GM18861 (cell line): ENCODE measurements at regions not wholly inside any gene's neighbourhood (a gene's known extent, or its start where the extent isn't known, plus 50 kb on each side); places are given as distances from the start of the nearest gene placed in this dataset.
"Not testable (repeated sequence)": the region's sequence is repeated elsewhere in the genome, so short reads cannot be mapped to it uniquely, and the experiment has no call there.

Experiments used
- ATAC-seq: cut with Tn5 transposase; IDR thresholded peaks from one replicate; pipeline ENCODE4 v1.9.1; 2021; ENCODE audit not compliant: unreplicated experiment

DNA sequence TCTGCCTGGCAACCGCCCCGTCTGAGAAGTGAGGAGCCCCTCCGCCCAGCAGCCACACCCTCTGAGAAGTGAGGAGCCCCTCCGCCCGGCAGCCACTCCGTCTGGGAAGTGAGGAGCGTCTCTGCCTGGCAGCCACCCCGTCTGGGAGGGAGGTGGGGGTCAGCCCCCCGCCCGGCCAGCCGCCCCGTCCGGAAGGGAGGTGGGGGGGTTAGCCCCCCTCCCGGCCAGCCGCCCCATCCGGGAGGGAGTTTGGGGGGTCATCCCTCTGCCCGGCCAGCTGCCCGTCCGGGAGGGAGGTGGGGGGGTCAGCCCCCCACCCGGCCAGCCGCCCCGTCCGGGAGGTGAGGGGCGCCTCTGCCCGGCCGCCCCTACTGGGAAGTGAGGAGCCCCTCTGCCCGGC, 269.0 kb downstream of the FAM72C start:
- ATAC-seq, result not testable (repeated sequence)

DNA sequence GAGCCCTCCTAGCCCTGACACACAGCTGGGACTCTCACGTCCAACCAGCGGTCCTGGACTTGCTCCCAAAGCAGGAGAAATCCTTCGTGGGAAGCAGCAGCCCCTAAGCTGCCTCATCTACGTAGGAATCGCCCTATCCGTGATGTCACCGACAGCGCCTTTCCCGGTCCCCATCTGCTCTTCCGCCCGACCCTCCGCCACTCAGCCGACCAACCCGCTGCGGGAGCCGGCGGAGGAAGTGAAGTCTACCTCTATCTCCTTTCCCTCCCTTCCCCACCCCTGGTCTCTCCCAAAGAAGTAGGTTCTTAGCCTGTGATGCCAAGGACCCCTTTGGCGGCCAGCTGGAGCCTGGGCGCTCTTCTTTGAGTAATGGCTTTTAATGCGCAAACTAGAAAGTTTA, 272.1 kb downstream of the FAM72C start:
- no peak for ATAC-seq

- no peak for ATAC-seq
Observed at GRCh38 chr1:143699115-143699514, 272.7 kb downstream of the FAM72C start.

DNA sequence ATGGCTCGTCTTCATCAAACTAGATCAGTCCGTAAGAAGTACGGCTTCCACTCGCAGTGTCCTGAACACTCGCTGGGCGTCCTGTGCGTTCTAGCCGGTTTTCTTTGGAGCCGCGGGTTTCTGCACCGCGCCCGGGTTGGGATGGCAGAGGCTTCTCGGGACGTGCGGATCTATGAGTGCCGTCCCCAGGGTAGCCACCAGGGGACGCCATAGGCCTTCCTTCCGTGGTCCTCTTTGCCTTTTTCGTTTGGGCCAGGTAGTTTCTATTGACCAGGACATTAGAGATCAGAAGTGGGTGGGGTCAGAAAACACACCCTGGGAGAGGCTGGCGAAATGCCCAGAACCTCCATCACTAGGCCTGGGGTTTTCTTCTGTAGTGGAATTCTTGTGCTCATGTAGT, 273.8 kb downstream of the FAM72C start:
- no peak for ATAC-seq

- no peak for ATAC-seq
Observed at GRCh38 chr1:143694085-143694484, 277.7 kb downstream of the FAM72C start.

DNA sequence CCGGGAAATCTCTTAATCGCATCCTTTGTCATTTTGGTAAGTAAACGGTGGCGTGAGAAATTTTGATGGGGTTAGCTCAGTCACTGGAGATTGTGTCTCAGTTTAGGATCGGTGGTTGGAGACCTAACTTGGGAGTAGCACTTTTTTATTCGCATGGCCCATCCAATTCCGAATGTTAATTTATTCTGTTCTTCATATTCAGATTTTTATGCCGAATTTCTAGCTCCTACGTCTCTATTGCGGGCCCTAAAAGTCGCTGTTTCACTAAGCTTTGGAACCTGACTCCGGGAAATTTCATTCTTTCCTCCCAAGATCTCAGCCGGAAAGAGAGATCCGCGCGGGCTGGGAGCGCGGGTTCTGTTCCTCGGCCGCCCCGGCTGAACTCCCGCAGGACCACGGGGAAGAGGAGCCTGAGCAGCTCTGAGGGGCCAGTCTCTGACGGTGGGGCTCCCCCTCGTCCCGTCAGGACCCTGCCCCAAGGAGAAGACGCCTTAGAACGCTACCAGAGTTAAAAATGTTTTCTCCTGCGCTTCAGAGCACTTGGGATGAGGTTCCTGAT, 279.7 kb downstream of the FAM72C start:
- ATAC-seq, result no peak

DNA sequence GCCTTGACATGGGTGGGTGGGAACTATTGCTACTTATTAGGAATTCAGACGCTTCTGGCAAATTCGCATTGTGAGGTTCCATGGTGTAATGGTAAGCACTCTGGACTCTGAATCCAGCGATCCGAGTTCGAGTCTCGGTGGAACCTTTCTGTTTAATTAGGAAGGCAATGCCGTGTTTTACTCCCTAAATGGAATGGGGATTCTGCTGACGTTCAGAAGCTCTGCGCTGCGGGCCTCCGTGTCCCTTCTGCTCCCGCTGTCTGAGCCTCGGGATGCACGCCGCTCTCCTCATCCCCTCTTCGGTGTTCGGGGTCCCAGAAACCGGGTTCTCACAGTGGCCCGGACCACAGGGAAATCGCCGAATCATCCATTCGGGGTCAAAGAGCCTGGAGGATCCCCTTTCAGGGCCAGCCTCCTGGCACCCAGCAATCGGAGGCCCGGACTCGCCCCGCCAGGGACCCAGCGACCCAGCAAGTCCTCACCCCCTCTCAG, 280.3 kb downstream of the FAM72C start:
- no peak for ATAC-seq

GRCh38 chr1:143689781-143690180, 282.0 kb downstream of the FAM72C start:
- ATAC-seq, result no peak

- ATAC-seq, result no peak
Observed at GRCh38 chr1:143680304-143680703, 291.5 kb downstream of the FAM72C start.

GRCh38 chr1:143672983-143673382, 298.8 kb downstream of the FAM72C start:
- no peak for ATAC-seq

GRCh38 chr1:143667730-143668129, 304.1 kb downstream of the FAM72C start:
- ATAC-seq, result no peak

DNA sequence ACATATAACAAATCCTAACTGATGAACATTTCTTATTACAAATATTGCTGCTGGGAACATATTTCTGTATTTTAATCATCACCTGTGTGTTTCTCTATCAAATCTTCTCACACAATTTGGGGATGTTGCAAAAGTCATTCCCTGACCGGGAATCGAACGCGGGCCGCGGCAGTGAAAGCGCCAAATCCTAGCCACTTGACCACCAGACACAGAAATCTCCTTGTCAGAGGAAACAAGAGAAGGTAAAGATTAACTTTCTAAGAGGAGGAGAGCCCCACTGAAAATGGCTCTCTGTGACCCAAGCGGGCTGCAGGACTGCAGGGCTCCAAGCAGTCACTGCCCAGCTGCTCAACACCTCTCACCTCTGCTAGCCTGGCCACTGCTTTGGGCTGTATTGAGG, 304.9 kb downstream of the FAM72C start:
- ATAC-seq, result no peak

DNA sequence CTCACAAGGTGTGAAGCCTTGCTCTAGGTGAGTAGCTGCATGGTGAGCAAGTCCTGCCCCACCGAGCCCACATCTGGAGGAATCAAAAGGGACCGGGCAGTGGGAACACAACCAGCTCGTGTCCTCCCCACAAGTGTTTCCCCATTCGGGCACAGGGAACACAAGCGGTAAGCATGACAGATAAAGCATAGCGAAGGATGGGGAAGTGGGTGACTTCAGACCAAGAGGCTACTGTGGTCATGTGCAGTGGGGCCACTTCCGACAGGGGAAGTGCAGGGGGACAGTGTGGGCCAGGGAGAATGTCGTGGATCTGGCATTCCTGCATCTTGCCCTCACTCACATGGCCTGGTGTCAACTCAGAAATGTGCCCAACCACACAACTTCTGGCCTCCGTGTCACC, 306.2 kb downstream of the FAM72C start:
- ATAC-seq, result no peak

DNA sequence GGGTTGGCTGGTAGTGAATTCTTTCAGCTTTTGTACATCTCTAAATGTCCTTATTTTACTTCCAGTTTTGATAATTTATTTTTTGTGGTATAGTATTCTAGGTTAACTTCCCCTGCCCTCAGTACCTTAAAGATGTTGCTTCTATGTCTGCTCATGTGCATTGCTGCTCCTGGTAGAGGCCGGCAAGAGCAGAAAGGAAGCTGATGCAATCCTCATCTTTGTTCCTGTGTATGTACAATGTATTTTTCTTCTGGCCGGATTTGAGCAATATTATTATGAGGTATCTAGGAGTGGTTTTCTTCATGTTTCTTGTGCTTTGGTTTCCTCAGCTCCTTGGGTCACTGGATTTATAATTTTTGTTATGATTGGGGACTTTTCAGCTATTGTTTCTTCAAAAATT, 308.7 kb downstream of the FAM72C start:
- not testable (repeated sequence) for ATAC-seq

- ATAC-seq, result no peak
Observed at GRCh38 chr1:143661418-143662101, 310.2 kb downstream of the FAM72C start.

DNA sequence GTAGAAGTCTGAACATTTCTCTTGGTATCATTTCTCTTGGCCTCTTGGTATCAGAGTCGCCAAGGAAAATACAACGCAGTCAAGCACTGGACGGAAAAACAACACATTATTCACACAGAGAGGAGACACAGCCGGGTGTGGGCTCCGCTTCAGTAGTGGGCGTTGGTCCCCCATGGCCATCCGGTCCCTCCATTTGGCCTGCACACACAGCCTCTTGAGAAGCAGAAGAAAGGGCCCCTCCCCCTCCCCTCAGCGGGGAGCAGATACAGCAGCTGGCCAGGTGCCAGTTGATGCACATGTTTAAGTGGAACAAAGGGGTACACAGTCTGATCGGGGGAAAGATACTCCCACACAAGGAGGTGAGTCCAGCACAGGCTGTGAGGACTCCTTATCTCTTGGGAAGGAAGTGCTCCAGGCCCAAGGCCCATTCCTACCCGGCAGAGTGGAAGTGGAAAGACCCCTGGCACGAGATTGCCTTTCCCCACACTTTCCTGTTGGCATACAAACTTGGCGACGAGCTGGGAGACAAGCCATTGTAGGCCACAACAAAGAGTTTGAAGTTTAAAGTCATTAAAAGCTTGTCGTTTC, 311.3 kb downstream of the FAM72C start:
- ATAC-seq, result no peak

DNA sequence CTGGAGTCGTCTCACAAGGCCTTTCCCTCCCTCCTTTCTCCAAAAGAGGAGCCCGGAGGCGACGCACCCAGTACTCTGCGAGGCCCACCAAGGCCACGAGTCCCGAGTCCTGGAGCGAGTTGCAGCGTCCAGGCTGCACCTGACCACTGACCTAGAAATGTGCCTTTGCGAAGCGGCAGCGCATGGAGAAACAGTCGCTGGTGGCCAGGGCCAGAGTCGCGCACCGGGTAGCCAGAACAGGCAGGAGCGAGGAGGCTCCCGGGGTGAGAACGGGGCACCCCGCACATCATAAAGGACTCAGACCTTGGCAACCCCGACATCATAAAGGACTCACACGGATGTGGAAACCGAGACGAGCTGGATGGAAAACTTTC, 318.4 kb downstream of the FAM72C start:
- ATAC-seq, result no peak

GRCh38 chr1:143652744-143653428, 318.9 kb downstream of the FAM72C start:
- no peak for ATAC-seq

DNA sequence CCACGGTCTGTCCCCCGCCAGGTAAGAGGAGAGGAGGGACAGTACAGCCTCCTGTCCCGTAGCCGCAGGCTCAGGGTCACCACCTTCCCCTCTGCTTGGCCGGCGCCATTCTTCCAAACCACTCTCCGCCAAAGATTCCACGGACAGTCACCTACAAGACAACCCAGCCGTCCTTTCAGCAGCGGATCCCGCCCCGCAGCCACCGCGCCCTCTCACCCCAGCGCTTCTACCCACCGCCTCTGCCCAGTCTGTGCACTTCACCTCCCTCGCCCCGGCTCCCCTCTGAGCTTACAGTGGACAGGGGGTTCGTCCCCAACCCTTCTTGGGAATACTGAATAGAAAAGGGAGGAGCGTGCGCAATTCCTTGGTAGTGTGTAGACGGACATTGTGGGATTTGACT, 319.6 kb downstream of the FAM72C start:
- no peak for ATAC-seq

GRCh38 chr1:143651350-143651992, 320.3 kb downstream of the FAM72C start:
- ATAC-seq, result no peak

GRCh38 chr1:143644035-143644434, 327.8 kb downstream of the FAM72C start:
- ATAC-seq, result not testable (repeated sequence)
